ENCODE measurements at regions not wholly inside any gene's neighbourhood (a gene's known extent, or its start where the extent isn't known, plus 50 kb on each side); places are given as distances from the start of the nearest gene placed in this dataset.

GRCh38 chr1:81221564-81221963 lies 579.2 kb upstream of the ADGRL2 start:
- Histone ChIP-seq H3K4me3 (ENCODE audit: low read depth in 1 of 5, low read length in 5 of 5) (no peak overlapping the region), H3K9me3 (ENCODE audit: control insufficient read depth in 5 of 5, low read length in 5 of 5) (peaks cover 0 to 8% (median 0%) of the 10 kb centered on the region in 5 donors), H3K9ac (ENCODE audit: low read length in 5 of 5) (no peak overlapping the region), H3K27me3 (ENCODE audit: control insufficient read depth in 5 of 5, insufficient read depth in 4 of 5, low read length in 5 of 5) (no peaks in the 10 kb centered on the region), H3K27ac (ENCODE audit: low read depth, low read length) (no peak overlapping the region), H3K4me1 (ENCODE audit: control insufficient read depth in 5 of 5, insufficient read depth in 5 of 5, low read length in 5 of 5) (no peaks in the 10 kb centered on the region), H3K36me3 (ENCODE audit: control insufficient read depth in 5 of 5, insufficient read depth in 5 of 5, low read length in 5 of 5) (no peaks in the 10 kb centered on the region)

DNA sequence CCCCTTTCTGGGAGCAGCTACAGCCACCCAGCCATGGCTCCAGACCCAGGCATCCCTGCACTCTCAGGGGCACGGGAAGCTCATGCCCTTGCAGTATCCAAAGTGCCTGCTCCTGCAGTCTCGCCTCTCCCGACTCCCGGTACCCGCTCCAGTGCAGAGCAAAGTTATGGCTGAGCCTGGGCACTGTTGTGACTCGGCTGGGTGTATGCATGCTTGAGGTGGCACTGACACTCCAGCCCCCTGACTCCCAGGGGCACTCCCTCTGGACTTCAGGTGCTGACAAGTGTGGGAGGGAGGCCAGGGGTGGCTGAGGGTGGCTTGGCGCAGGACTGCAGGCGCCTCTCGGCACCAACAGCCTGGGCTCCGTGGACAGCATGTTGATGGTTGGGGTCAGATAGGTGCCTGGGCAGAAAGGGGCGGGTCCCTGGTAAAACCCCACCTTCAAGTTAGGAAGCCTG lies 580.1 kb upstream of the ADGRL2 start:
- H3K4me3 ChIP-seq (ENCODE audit: low read depth in 1 of 5, low read length in 5 of 5), result no peak overlapping the region
- no peak overlapping the region for H3K9ac ChIP-seq (ENCODE audit: low read length in 5 of 5)
- H3K27ac ChIP-seq (ENCODE audit: low read depth, low read length), result no peak overlapping the region
- peaks cover 0 to 8% (median 0%) of the 10 kb centered on the region in 5 donors for H3K9me3 ChIP-seq (ENCODE audit: control insufficient read depth in 5 of 5, low read length in 5 of 5)
- no peaks in the 10 kb centered on the region for H3K27me3 ChIP-seq (ENCODE audit: control insufficient read depth in 5 of 5, insufficient read depth in 4 of 5, low read length in 5 of 5)
- H3K4me1 ChIP-seq (ENCODE audit: control insufficient read depth in 5 of 5, insufficient read depth in 5 of 5, low read length in 5 of 5), result no peaks in the 10 kb centered on the region
- no peaks in the 10 kb centered on the region for H3K36me3 ChIP-seq (ENCODE audit: control insufficient read depth in 5 of 5, insufficient read depth in 5 of 5, low read length in 5 of 5)

DNA sequence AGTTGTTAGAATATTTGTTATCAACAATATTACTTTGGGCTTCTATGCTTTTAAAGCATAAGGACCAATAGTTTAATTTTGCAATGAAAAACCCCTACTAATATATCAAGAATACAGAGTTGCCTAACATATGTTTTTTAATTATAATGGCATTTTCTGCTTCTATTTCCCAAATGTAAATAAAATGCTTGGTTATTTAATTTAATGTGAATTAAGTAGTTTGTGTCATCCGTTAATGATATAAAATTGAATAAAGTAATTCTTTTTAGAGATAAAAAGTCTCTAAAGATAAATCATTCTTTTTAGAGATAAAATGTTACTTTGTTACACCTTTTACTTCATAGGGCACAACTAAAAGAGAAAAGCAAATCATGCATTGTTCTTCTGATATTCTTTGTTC lies 583.7 kb upstream of the ADGRL2 start:
- no peaks in the 10 kb centered on the region for H3K4me1 ChIP-seq (ENCODE audit: control insufficient read depth in 5 of 5, insufficient read depth in 5 of 5, low read length in 5 of 5)
- no peak overlapping the region for H3K9ac ChIP-seq (ENCODE audit: low read length in 5 of 5)
- H3K27ac ChIP-seq (ENCODE audit: low read depth, low read length), result no peak overlapping the region
- H3K36me3 ChIP-seq (ENCODE audit: control insufficient read depth in 5 of 5, insufficient read depth in 5 of 5, low read length in 5 of 5), result no peaks in the 10 kb centered on the region
- no peaks in the 10 kb centered on the region for H3K27me3 ChIP-seq (ENCODE audit: control insufficient read depth in 5 of 5, insufficient read depth in 4 of 5, low read length in 5 of 5)
- H3K9me3 ChIP-seq (ENCODE audit: control insufficient read depth in 5 of 5, low read length in 5 of 5), result peaks cover 0 to 8% (median 0%) of the 10 kb centered on the region in 5 donors
- no peak overlapping the region for H3K4me3 ChIP-seq (ENCODE audit: low read depth in 1 of 5, low read length in 5 of 5)

DNA sequence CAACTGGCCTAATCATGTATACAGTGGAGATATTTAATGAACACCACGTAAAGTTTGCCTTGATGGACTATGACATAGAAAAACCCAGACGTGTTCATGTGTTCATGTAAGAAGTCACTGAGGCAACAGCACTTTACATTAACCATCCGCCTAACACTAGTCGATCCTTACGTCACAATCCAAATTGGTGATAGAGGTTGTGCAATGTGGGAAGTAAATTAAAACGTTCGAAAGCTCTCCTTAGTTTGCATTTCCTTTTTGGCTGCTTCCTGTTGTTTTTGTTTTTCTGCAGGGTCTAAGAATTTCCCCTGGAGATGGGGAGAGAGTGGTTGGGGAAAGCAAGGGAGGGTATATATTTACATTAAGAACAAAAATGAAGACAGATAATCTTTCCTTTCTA lies 587.5 kb upstream of the ADGRL2 start:
- H3K4me1 ChIP-seq (ENCODE audit: control insufficient read depth in 5 of 5, insufficient read depth in 5 of 5, low read length in 5 of 5), result no peaks in the 10 kb centered on the region
- H3K4me3 ChIP-seq (ENCODE audit: low read depth in 1 of 5, low read length in 5 of 5), result no peak overlapping the region
- no peaks in the 10 kb centered on the region for H3K27me3 ChIP-seq (ENCODE audit: control insufficient read depth in 5 of 5, insufficient read depth in 4 of 5, low read length in 5 of 5)
- no peaks in the 10 kb centered on the region for H3K9me3 ChIP-seq (ENCODE audit: control insufficient read depth in 5 of 5, low read length in 5 of 5)
- H3K27ac ChIP-seq (ENCODE audit: low read depth, low read length), result no peak overlapping the region
- H3K9ac ChIP-seq (ENCODE audit: low read length in 5 of 5), result no peak overlapping the region
- no peaks in the 10 kb centered on the region for H3K36me3 ChIP-seq (ENCODE audit: control insufficient read depth in 5 of 5, insufficient read depth in 5 of 5, low read length in 5 of 5)

- Histone ChIP-seq H3K27ac (ENCODE audit: low read depth, low read length) (no peak overlapping the region), H3K9me3 (ENCODE audit: control insufficient read depth in 5 of 5, low read length in 5 of 5) (no peaks in the 10 kb centered on the region), H3K4me3 (ENCODE audit: low read depth in 1 of 5, low read length in 5 of 5) (no peak overlapping the region), H3K36me3 (ENCODE audit: control insufficient read depth in 5 of 5, insufficient read depth in 5 of 5, low read length in 5 of 5) (no peaks in the 10 kb centered on the region), H3K4me1 (ENCODE audit: control insufficient read depth in 5 of 5, insufficient read depth in 5 of 5, low read length in 5 of 5) (no peaks in the 10 kb centered on the region), H3K27me3 (ENCODE audit: control insufficient read depth in 5 of 5, insufficient read depth in 4 of 5, low read length in 5 of 5) (no peaks in the 10 kb centered on the region), H3K9ac (ENCODE audit: low read length in 5 of 5) (no peak overlapping the region)
Observed at GRCh38 chr1:81209461-81209860, 591.3 kb upstream of the ADGRL2 start.

DNA sequence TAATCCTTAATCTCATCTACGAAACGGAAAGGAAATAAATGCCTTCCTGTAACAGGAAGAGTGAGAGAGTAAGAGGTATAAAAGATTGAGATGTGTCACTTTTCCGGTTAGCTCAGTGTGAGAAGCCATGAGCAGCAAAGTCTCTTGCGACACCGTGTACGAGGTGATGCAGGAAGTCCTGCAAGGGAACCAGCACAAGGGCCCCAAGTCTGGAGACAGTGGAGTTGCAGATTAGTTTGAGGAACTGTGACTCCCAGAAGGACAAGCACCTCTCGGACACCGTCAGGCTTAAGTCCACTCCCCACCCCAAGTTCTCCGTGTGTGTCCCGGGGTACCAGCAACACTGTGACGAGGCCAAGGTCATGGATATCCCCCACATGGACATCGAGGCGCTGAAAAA lies 592.3 kb upstream of the ADGRL2 start:
- Histone ChIP-seq H3K27ac (ENCODE audit: low read depth, low read length) (no peak overlapping the region), H3K9me3 (ENCODE audit: control insufficient read depth in 5 of 5, low read length in 5 of 5) (no peaks in the 10 kb centered on the region)

DNA sequence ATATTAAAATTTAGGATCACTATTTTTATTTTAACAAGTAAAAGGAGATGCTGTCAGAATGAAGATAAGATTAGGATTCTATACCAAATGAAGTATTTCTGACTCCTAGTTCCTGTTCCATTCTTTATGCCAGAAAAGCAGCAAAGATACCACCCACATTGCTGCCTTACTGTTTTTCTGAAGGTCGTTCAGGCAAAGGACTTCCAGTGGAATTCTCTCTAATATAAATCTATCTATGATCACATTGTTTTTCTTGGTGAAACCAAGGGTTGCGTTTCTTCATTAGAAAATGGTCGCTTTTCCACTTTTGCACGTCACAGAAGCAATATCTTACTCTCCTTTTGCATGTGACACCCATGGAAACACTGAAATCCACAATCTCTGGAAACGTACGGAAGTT lies 594.8 kb upstream of the ADGRL2 start:
- Histone ChIP-seq H3K36me3 (ENCODE audit: control insufficient read depth in 5 of 5, insufficient read depth in 5 of 5, low read length in 5 of 5) (no peaks in the 10 kb centered on the region), H3K9ac (ENCODE audit: low read length in 5 of 5) (no peak overlapping the region), H3K27ac (ENCODE audit: low read depth, low read length) (no peak overlapping the region), H3K4me1 (ENCODE audit: control insufficient read depth in 5 of 5, insufficient read depth in 5 of 5, low read length in 5 of 5) (no peaks in the 10 kb centered on the region), H3K4me3 (ENCODE audit: low read depth in 1 of 5, low read length in 5 of 5) (no peak overlapping the region), H3K27me3 (ENCODE audit: control insufficient read depth in 5 of 5, insufficient read depth in 4 of 5, low read length in 5 of 5) (no peaks in the 10 kb centered on the region), H3K9me3 (ENCODE audit: control insufficient read depth in 5 of 5, low read length in 5 of 5) (no peaks in the 10 kb centered on the region)

More for the DNA sequence above, 592.3 kb upstream of the ADGRL2 start:
- H3K4me3 ChIP-seq (ENCODE audit: low read depth in 1 of 5, low read length in 5 of 5), result no peak overlapping the region
- no peaks in the 10 kb centered on the region for H3K27me3 ChIP-seq (ENCODE audit: control insufficient read depth in 5 of 5, insufficient read depth in 4 of 5, low read length in 5 of 5)
- no peak overlapping the region for H3K9ac ChIP-seq (ENCODE audit: low read length in 5 of 5)
- no peaks in the 10 kb centered on the region for H3K4me1 ChIP-seq (ENCODE audit: control insufficient read depth in 5 of 5, insufficient read depth in 5 of 5, low read length in 5 of 5)
- no peaks in the 10 kb centered on the region for H3K36me3 ChIP-seq (ENCODE audit: control insufficient read depth in 5 of 5, insufficient read depth in 5 of 5, low read length in 5 of 5)

GRCh38 chr1:81201779-81202178 lies 599.0 kb upstream of the ADGRL2 start:
- Histone ChIP-seq H3K9ac (ENCODE audit: low read length in 5 of 5) (no peak overlapping the region), H3K4me3 (ENCODE audit: low read depth in 1 of 5, low read length in 5 of 5) (no peak overlapping the region), H3K27ac (ENCODE audit: low read depth, low read length) (no peak overlapping the region), H3K36me3 (ENCODE audit: control insufficient read depth in 5 of 5, insufficient read depth in 5 of 5, low read length in 5 of 5) (no peaks in the 10 kb centered on the region), H3K9me3 (ENCODE audit: control insufficient read depth in 5 of 5, low read length in 5 of 5) (no peaks in the 10 kb centered on the region), H3K4me1 (ENCODE audit: control insufficient read depth in 5 of 5, insufficient read depth in 5 of 5, low read length in 5 of 5) (no peaks in the 10 kb centered on the region), H3K27me3 (ENCODE audit: control insufficient read depth in 5 of 5, insufficient read depth in 4 of 5, low read length in 5 of 5) (no peaks in the 10 kb centered on the region)

DNA sequence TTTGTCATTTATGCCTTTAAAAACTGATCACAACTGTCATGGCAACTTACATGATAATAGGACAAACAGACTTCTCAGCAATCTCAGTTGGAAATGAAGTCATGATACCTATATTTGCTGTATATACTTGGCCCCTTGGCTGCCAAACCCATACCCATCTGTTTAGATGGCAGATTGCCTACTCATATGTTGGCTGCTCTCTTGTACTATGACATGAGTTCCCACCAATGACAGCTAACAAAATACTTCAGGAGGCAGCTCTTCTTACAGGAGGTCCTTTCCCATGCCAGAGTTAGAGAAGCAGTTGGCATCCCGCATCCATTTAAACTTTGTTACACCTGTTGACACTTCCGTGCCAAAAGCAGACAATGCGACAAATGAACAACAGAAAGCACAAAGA lies 603.1 kb upstream of the ADGRL2 start:
- Histone ChIP-seq H3K4me1 (ENCODE audit: control insufficient read depth in 5 of 5, insufficient read depth in 5 of 5, low read length in 5 of 5) (no peaks in the 10 kb centered on the region), H3K9me3 (ENCODE audit: control insufficient read depth in 5 of 5, low read length in 5 of 5) (peaks cover 0 to 4% (median 0%) of the 10 kb centered on the region in 5 donors), H3K36me3 (ENCODE audit: control insufficient read depth in 5 of 5, insufficient read depth in 5 of 5, low read length in 5 of 5) (no peaks in the 10 kb centered on the region), H3K27me3 (ENCODE audit: control insufficient read depth in 5 of 5, insufficient read depth in 4 of 5, low read length in 5 of 5) (no peaks in the 10 kb centered on the region), H3K27ac (ENCODE audit: low read depth, low read length) (no peak overlapping the region), H3K4me3 (ENCODE audit: low read depth in 1 of 5, low read length in 5 of 5) (no peak overlapping the region), H3K9ac (ENCODE audit: low read length in 5 of 5) (no peak overlapping the region)

- Histone ChIP-seq H3K4me1 (ENCODE audit: control insufficient read depth in 5 of 5, insufficient read depth in 5 of 5, low read length in 5 of 5) (no peaks in the 10 kb centered on the region), H3K9ac (ENCODE audit: low read length in 5 of 5) (no peak overlapping the region), H3K36me3 (ENCODE audit: control insufficient read depth in 5 of 5, insufficient read depth in 5 of 5, low read length in 5 of 5) (no peaks in the 10 kb centered on the region), H3K9me3 (ENCODE audit: control insufficient read depth in 5 of 5, low read length in 5 of 5) (peaks cover 0 to 4% (median 0%) of the 10 kb centered on the region in 5 donors), H3K27me3 (ENCODE audit: control insufficient read depth in 5 of 5, insufficient read depth in 4 of 5, low read length in 5 of 5) (no peaks in the 10 kb centered on the region), H3K4me3 (ENCODE audit: low read depth in 1 of 5, low read length in 5 of 5) (no peak overlapping the region), H3K27ac (ENCODE audit: low read depth, low read length) (no peak overlapping the region)
Observed at GRCh38 chr1:81192647-81193642, 607.8 kb upstream of the ADGRL2 start.
